Ishikawa (cell line): ENCODE measurements at regions not wholly inside any gene's neighbourhood (a gene's known extent, or its start where the extent isn't known, plus 50 kb on each side); places are given as distances from the start of the nearest gene placed in this dataset.

Experiments used
- CEBPB ChIP-seq: IDR thresholded peaks from 2 replicates; pipeline ENCODE4 v1.6.1; 2012
- CREB1 ChIP-seq: IDR thresholded peaks from 2 replicates; pipeline ENCODE4 v1.6.1; 2012; ENCODE audit warnings: low read depth
- EGR1 ChIP-seq: IDR thresholded peaks from 2 replicates; pipeline ENCODE4 v1.6.1; 2012
- EP300 ChIP-seq: IDR thresholded peaks from 2 replicates; pipeline ENCODE4 v1.6.1; 2012; ENCODE audit warnings: borderline replicate concordance
- FOXM1 ChIP-seq: IDR thresholded peaks from 2 replicates; pipeline ENCODE4 v1.6.1; 2012; ENCODE audit warnings: low read depth, borderline replicate concordance
- NFIC ChIP-seq: IDR thresholded peaks from 2 replicates; pipeline ENCODE4 v1.6.1; 2012
- RAD21 ChIP-seq: IDR thresholded peaks from 2 replicates; pipeline ENCODE4 v1.6.1; 2012; ENCODE audit warnings: low read depth
- TAF1 ChIP-seq: IDR thresholded peaks from 2 replicates; pipeline ENCODE4 v1.6.1; 2012; ENCODE audit warnings: low read depth, mild to moderate bottlenecking
- TCF12 ChIP-seq: IDR thresholded peaks from 2 replicates; pipeline ENCODE4 v1.6.1; 2012; ENCODE audit warnings: low read depth
- TEAD4 ChIP-seq: IDR thresholded peaks from 2 replicates; pipeline ENCODE4 v1.6.1; 2012
- USF1 ChIP-seq: IDR thresholded peaks from 2 replicates; pipeline ENCODE4 v1.6.1; 2012
- YY1 ChIP-seq: IDR thresholded peaks from 2 replicates; pipeline ENCODE4 v1.6.1; 2012; ENCODE audit warnings: low read depth
- ZBTB7A ChIP-seq: IDR thresholded peaks from 2 replicates; pipeline ENCODE4 v1.6.1; 2012; ENCODE audit warnings: low read depth
- TF ChIP-seq, protein P1 (sequence below): IDR thresholded peaks from 2 replicates; pipeline ENCODE4 v1.6.1; 2012; ENCODE audit warnings: low read depth, mild to moderate bottlenecking
- TF ChIP-seq, protein P2 (sequence below): IDR thresholded peaks from 2 replicates; pipeline ENCODE4 v1.6.1; 2012

DNA sequence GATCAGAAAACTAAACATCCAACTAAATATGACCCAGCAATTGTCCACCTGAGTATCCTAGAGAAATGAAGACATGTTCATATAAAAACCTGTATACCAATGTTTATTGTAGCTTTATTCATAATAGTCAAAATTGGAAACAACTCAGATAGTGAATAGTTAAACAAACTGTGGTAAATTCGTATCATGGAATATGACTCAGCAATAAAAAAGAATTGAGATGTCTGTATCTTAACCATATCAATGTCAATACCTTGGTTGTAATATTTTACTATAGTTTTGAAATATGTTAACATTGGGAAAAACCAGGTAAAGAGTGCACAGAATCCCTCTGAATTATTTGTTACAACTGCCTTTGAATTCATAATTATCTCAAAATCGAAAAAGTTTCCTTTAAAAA, 159.3 kb upstream of the GAP43 start:
- TF ChIP-seq RAD21: no peak
- TF ChIP-seq TEAD4: no peak
- no peak for TF ChIP-seq YY1
- TF ChIP-seq TCF12: no peak
- no peak for TF ChIP-seq NFIC

- no peak for TF ChIP-seq EGR1
- TF ChIP-seq, protein P1, sequence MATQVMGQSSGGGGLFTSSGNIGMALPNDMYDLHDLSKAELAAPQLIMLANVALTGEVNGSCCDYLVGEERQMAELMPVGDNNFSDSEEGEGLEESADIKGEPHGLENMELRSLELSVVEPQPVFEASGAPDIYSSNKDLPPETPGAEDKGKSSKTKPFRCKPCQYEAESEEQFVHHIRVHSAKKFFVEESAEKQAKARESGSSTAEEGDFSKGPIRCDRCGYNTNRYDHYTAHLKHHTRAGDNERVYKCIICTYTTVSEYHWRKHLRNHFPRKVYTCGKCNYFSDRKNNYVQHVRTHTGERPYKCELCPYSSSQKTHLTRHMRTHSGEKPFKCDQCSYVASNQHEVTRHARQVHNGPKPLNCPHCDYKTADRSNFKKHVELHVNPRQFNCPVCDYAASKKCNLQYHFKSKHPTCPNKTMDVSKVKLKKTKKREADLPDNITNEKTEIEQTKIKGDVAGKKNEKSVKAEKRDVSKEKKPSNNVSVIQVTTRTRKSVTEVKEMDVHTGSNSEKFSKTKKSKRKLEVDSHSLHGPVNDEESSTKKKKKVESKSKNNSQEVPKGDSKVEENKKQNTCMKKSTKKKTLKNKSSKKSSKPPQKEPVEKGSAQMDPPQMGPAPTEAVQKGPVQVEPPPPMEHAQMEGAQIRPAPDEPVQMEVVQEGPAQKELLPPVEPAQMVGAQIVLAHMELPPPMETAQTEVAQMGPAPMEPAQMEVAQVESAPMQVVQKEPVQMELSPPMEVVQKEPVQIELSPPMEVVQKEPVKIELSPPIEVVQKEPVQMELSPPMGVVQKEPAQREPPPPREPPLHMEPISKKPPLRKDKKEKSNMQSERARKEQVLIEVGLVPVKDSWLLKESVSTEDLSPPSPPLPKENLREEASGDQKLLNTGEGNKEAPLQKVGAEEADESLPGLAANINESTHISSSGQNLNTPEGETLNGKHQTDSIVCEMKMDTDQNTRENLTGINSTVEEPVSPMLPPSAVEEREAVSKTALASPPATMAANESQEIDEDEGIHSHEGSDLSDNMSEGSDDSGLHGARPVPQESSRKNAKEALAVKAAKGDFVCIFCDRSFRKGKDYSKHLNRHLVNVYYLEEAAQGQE: no peak
- no peak for TF ChIP-seq EP300
- TF ChIP-seq, protein P2, sequence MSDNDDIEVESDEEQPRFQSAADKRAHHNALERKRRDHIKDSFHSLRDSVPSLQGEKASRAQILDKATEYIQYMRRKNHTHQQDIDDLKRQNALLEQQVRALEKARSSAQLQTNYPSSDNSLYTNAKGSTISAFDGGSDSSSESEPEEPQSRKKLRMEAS: no peak
- TF ChIP-seq USF1: no peak
- no peak for TF ChIP-seq FOXM1
- no peak for TF ChIP-seq RAD21
- no peak for TF ChIP-seq CREB1
- TF ChIP-seq YY1: no peak
- no peak for TF ChIP-seq CEBPB
Observed at GRCh38 chr3:115469649-115470048, 153.7 kb upstream of the GAP43 start.

GRCh38 chr3:115470254-115470653, 153.1 kb upstream of the GAP43 start:
- no peak for TF ChIP-seq ZBTB7A

DNA sequence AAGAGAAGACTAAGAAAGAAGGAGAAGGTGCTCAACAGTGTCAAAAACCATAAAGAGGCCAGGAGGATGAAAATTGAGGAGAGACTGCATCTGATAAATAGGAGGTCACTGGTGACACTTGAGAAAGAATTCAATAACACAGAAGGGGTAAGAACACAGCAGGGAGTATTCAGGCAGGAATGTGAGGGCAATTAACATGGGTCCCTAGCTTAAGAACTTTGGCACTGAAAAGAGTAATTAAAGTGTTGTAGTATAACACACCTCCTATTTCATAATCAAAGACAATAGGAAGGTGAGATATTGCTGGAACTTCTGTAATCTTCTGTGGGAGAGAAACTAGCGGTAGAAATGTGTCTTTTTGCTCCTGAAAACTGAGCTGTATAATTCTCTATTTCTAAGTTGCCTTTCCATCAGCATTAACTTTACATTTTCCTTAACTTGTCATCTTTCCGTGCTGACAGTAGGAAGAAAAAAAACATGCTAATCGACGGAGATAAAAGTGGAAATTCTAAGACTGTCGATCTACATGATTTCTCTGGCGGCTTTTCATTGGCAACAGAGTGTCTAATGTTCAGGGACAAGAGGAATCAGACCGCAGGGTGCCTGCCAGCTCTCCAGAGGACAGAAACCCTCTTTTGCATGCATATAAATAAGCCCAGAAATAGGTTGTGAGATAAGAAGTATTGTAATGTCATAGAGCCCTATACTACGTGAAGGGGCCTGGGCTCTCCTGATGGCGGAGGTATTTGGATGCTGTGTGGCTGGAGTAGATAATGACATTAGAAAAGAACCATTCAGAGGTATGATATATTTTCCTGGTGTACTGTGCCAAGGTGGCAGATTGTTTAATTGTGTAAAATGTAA, 147.9 kb upstream of the GAP43 start:
- TF ChIP-seq ZBTB7A (no peak), TAF1 (no peak), EP300 (peak; percentile 64), NFIC (peak; percentile 51; the same call in 1 of the 2 replicates), TEAD4 (peak; percentile 68), YY1 (no peak), CREB1 (no peak), RAD21 (no peak), EGR1 (no peak), USF1 (no peak), FOXM1 (no peak), TCF12 (peak; percentile 41; the same call in 1 of the 2 replicates), CEBPB (peak; percentile 73)
- TF ChIP-seq, protein P2: no peak
- TF ChIP-seq, protein P1: no peak

DNA sequence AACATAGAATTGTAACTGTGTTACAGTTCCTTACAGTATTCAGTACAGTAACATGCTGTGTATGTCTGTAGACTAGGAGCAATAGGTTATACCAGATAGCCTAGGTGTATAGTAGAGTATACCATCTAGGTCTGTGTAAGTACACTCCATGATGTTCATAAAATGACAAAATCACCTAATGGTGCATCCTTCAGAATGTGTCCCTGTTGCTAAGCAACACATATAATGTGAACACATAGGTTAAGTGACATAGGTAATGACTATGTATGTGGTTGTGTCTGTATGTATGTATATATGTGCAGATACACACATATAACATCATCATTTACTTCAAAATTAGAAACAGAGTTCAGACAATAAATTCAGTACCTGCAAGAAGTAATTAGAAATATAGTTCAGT, 146.8 kb upstream of the GAP43 start:
- TF ChIP-seq, protein P2: no peak
- TF ChIP-seq, protein P1: no peak
- TF ChIP-seq YY1 (no peak), EGR1 (no peak), EP300 (no peak), CEBPB (no peak), FOXM1 (no peak), NFIC (no peak), RAD21 (no peak), TEAD4 (no peak), TCF12 (no peak), USF1 (no peak), TAF1 (no peak), CREB1 (no peak), ZBTB7A (no peak)
